GM19397 (cell line): ENCODE measurements at regions not wholly inside any gene's neighbourhood (a gene's known extent, or its start where the extent isn't known, plus 50 kb on each side); places are given as distances from the start of the nearest gene placed in this dataset.

Experiments
- ATAC-seq: cut with Tn5 transposase; IDR thresholded peaks from one replicate; pipeline ENCODE4 v1.9.1; 2021; ENCODE audit warnings: mild to moderate bottlenecking, moderate library complexity; ENCODE audit not compliant: unreplicated experiment

- ATAC-seq = no peak
Observed at GRCh38 chr12:34188974-34189373, 166.7 kb downstream of the ALG10 start.

GRCh38 chr12:34190054-34190453, 167.8 kb downstream of the ALG10 start:
- ATAC-seq = no peak

GRCh38 chr12:34198924-34199323, 176.6 kb downstream of the ALG10 start:
- no peak for ATAC-seq

- no peak for ATAC-seq
Observed at GRCh38 chr12:34203866-34204620, 181.7 kb downstream of the ALG10 start.

GRCh38 chr12:34204830-34205285, 182.6 kb downstream of the ALG10 start:
- ATAC-seq = no peak

GRCh38 chr12:34205401-34205800, 183.1 kb downstream of the ALG10 start:
- no peak for ATAC-seq

GRCh38 chr12:34206061-34206785, 183.9 kb downstream of the ALG10 start:
- ATAC-seq = no peak

GRCh38 chr12:34207858-34208257, 185.6 kb downstream of the ALG10 start:
- ATAC-seq = no peak

GRCh38 chr12:34208331-34209258, 186.3 kb downstream of the ALG10 start:
- ATAC-seq = no peak

GRCh38 chr12:34209259-34209835, 187.1 kb downstream of the ALG10 start:
- no peak for ATAC-seq

- ATAC-seq = no peak
Observed at GRCh38 chr12:34210183-34210582, 187.9 kb downstream of the ALG10 start.

GRCh38 chr12:34210689-34211530, 188.6 kb downstream of the ALG10 start:
- no peak for ATAC-seq

- ATAC-seq = no peak
Observed at GRCh38 chr12:34212651-34213050, 190.4 kb downstream of the ALG10 start.

- ATAC-seq = no peak
Observed at GRCh38 chr12:34214011-34214410, 191.7 kb downstream of the ALG10 start.

- ATAC-seq = no peak
Observed at GRCh38 chr12:34215213-34215892, 193.1 kb downstream of the ALG10 start.

GRCh38 chr12:34215893-34216285, 193.6 kb downstream of the ALG10 start:
- ATAC-seq = no peak

GRCh38 chr12:34217660-34218059, 195.4 kb downstream of the ALG10 start:
- ATAC-seq = no peak

GRCh38 chr12:34218193-34219045, 196.1 kb downstream of the ALG10 start:
- ATAC-seq = peak; percentile 83
